Stimulated activated CD8-positive, alpha-beta memory T cell treated with anti-CD3 and anti-CD28 coated beads, Interleukin-15, amount 100 ng/mL, for 1 hour (primary cell): ENCODE measurements at regions not wholly inside any gene's neighbourhood (a gene's known extent, or its start where the extent isn't known, plus 50 kb on each side); places are given as distances from the start of the nearest gene placed in this dataset.

Experiments used
- DNase-seq: peaks from one replicate; pipeline ENCODE4 v3.0.0-alpha.2; 2020; ENCODE audit warnings: low read depth

DNA sequence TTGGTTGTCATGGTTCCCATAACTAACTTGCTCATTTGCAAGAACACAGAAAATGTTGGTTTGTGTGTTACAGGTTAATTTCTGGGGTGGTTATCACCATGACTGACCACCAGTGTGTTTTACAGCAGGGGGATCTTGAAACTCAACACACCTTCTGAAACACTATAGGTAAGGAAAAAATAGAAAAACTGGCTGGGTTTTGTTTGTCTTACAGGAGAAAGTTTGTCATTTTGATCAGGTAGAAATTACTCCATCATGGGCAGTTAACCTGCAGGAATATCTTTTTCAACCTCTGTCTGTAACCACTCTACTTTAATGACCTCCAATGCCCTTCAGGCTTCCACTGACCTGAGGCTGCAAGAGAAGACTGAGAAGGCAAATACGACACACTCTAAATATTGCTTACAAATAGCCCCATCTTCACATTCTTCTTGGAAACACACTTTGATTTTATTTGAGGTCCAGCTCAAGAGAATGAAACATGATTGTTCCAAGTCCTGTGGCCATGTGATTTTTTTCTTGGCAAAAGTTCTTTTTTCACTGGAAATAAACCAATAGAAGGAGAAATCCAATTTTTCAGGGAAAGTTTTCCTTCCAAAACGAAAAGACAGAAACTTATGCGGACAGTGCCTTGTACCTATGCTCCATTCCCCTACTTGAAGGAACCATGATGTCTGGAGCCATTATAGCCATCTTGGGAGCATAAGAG is 428.7 kb upstream of the SALL1 start:
- no peak for DNase-seq

- no peak for DNase-seq
Measured at GRCh38 chr16:51577621-51578303, 426.7 kb upstream of the SALL1 start.

- no peak for DNase-seq
Measured at GRCh38 chr16:51576498-51577195, 425.6 kb upstream of the SALL1 start.

- no peak for DNase-seq
Measured at GRCh38 chr16:51573191-51573590, 422.1 kb upstream of the SALL1 start.

GRCh38 chr16:51569203-51569931 is 418.3 kb upstream of the SALL1 start:
- no peak for DNase-seq

- DNase-seq, result no peak
Measured at GRCh38 chr16:51567911-51568310, 416.8 kb upstream of the SALL1 start.

DNA sequence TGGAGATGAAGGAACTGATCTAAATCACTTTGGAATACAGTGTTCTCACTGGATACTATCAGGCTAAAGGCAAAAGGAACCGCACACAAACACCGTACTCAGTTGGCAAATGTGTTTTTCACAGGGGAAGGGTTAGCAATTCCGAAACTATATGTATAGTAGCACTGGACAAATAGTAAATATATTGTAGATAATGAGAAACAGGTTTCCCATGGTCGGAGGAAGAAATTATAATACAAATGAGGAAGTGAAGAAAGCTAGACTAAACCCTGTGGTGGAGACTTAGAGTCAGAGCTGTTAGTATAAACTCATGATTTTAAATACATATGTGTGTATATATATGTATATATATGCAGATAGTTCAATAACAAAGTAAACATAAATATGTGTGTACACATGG is 414.1 kb upstream of the SALL1 start:
- DNase-seq, result no peak

DNA sequence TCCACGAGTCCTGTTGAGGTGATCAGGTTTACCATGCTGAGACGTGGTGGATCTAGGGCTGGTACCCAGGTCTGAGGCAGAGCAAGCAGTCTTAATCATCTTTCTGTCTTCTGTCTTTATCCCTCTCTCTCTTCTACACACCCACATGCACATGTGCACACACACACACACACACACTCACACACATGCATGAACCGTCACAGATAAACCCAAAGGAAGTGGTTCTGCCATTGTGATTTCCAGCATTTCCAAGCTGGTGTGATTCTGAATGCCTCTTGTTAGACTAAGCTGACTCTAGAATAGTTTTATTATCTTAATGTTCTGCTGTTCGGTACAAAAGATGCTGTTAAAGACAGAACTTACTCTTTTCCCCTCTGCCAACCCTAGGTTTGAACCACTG is 411.8 kb upstream of the SALL1 start:
- DNase-seq, result no peak

- DNase-seq, result no peak
Measured at GRCh38 chr16:51559901-51560300, 408.8 kb upstream of the SALL1 start.

DNA sequence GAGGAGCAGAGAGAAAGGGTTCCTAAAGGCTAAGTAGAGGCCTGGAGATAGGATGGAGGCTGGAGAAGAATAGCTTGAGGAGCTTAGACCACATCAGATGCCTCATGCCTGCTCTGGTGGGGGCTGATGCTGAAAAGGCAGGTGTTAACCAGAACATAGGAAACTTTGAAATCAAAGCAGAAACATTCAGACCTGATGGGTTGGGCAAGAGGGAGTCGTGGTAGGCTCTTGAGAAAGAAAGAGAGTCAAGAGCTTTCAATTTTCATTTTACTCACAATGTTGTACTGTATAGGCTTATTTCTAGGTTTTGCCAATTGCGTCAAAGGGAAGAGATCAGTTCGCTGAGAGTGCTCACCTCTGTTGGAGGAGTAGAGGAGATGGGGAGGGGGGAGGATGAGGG is 406.6 kb upstream of the SALL1 start:
- DNase-seq, result no peak

DNA sequence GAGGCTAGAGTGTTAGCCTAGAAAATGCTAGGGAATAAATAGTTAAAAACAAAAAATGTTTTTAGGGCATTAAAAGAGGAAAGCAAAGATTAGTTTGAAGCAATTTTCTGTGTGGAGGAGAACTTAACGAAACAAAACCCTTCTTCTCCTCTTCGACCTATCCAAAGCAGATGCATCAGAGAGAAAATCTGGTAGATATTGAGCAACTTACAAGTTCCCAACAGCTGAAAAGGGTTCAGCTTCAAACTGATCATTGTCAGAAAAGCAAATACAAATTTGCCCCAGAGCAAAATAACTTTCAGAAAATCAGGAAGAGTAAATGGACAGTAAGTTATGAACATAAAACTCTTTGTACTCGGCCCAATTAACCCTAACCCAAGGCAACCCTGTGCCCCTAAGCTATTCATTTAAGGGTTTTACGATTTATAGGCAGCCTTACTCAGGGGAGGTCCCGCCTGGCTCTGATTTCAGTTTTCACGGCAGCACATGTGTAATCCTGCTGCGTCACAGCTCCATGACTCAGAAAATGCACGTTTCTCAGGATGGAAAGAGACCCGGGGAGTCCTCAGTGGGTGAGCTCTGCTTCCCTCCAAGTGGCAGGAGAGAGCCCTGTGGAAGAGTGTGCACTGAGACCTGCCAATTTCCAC is 405.7 kb upstream of the SALL1 start:
- no peak for DNase-seq

DNA sequence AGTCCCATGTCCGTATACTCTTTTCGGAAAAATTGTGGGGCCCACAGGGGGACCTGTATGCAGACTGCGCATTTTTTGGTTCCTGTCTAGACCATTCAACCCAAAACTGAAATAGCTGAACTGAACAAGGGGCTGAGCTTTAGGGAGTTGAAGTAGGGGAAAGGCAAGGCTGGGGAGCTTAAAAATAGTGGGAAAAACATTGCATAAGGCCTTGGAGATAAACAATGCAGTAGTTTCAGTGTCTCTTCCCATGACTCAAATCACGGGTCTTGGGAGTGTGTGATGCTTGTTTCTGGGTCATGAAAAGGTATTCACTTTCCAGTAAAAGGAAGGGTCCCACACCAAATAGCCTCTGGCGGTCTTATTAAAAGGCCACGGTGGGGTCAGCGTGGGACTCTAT is 402.8 kb upstream of the SALL1 start:
- DNase-seq, result no peak

DNA sequence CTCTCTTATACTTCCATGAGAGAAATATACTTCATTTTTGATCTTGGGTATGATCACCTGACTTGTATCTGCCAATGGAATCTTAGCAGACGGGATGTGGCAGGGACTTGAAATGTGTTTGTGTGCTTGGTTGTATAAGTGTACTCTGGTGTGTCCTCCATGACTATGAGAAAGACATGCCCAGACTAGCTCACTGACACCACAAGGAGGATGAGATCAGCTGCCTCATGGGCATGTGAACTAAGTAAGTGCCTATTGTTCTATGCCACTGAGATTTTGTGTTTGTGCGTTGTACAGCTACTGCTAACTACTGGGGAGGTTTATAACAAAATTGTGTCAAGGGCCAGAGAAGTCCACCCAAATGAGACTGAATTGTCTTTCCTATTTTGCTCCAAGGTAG is 402.2 kb upstream of the SALL1 start:
- DNase-seq, result no peak

GRCh38 chr16:51550800-51551347 is 399.8 kb upstream of the SALL1 start:
- DNase-seq, result no peak

- DNase-seq, result no peak
Measured at GRCh38 chr16:51549836-51550235, 398.8 kb upstream of the SALL1 start.

- no peak for DNase-seq
Measured at GRCh38 chr16:51545951-51546350, 394.9 kb upstream of the SALL1 start.

DNA sequence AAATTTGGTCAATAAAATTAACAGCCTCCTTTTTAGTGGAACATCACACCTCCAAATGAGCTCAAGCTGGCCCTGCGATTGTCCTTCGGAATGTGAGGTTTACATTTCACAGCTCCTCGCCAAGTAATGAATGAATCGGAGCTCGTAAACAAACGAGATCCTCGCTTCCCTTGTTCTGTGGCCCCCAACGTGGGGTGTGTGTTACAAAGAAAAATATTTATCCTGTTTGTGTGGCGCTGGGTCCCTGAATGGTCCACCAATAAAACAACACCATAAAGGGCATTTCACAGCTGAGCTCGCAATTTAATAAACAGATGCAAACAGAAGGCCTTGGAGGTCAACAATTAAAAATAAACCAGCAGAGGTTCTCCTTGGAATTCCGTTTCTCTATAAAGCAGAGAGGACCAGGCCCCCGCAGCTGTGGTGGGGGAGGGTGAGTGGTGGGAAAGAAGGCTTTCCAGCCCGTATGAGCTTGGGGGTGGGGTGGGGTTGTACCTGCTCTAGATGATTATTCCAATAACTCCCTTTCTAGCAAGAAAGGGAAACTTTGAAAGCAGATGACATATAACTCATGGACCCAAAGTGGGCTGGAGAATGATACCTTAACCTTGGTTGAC is 393.9 kb upstream of the SALL1 start:
- DNase-seq, result no peak

GRCh38 chr16:51543971-51544370 is 392.9 kb upstream of the SALL1 start:
- no peak for DNase-seq

DNA sequence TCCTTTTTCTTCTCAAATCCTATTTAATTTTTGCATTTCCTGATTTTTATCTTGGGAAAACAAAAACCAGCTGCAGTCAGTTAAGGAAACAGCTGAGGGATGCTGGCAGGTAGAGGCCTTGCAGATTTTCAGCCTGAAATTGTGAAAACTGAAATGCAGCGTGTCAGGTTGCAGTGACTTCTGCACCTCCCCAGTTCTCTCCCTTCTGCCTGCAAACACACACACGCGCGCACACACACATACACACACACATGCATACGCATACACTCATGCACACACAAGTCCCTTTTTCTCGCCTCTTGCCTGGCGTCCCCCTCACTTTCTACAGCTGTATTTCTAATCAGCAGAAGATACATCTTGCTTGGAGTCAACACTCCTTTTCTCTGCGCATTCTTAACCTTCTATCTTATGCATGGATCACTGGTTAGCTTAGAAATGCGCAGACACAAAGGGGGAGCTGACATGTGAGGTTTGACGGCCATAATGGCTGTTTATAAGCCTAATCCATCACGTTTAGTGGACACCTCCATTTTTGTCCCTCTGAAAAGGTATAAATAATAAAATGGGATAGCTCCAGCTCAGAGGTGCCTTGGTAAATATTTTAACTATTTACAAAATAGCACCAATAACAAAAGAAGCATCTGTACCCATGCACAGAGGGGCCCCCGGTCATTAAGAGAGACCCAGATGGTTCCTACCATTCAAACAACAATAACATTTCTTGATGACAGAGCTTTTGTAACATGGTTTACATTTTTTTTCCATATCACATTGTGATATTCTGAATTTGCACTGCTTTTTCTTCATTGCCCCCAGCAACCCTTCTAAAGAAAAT is 392.1 kb upstream of the SALL1 start:
- DNase-seq, result no peak

DNA sequence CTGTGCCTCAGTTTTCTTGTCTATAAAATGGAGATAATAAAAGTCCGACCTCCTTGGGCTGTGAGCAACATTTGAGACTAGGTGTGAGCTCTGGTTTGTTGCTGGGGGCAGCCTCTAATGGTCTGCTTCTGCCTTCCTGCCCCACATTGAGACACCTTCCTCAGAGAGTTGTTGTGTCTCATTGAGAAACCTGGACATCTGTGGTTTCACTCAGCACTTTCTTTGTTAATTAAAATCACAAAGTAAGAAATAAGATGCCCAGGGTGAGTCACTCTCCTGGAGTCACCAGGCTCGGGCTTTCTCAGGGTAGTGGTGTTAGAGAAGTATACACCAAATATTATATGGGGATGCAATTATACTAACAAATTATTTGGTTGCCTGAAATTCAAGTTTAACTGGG is 389.2 kb upstream of the SALL1 start:
- DNase-seq, result no peak
